Pons (tissue), 1 donor: ENCODE measurements at regions not wholly inside any gene's neighbourhood (a gene's known extent, or its start where the extent isn't known, plus 50 kb on each side); places are given as distances from the start of the nearest gene placed in this dataset.

Experiments used
- DNase-seq: peaks from one replicate; pipeline ENCODE4 v3.0.0-alpha.2; 2016; ENCODE audit warnings: low spot score

GRCh38 chr3:3241596-3241995 is 62.1 kb upstream of the CRBN start:
- no peak for DNase-seq

- DNase-seq, result peak; percentile 15
Measured at GRCh38 chr3:3240986-3241385, 61.5 kb upstream of the CRBN start.

GRCh38 chr3:3237979-3238378 is 58.5 kb upstream of the CRBN start:
- DNase-seq, result no peak

DNA sequence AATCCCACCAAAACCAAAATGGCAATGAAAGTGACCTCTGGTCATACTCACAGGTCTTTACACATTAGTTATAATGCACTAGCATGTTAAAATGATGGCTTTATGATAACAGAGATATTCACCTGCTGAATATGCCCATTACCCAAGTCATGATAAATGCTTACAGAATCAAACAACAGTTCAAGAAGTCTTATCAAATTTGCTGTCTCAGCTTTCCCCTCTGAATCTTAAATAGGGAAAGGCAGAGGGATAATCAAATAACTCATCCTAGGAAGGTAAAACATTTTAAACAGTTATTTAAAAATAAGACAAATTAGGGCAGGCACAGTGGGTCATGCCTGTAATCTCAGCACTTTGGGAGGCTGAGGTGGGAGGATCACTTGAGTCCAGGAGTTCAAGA is 52.8 kb upstream of the CRBN start:
- DNase-seq, result no peak
